ENCODE measurements at regions not wholly inside any gene's neighbourhood (a gene's known extent, or its start where the extent isn't known, plus 50 kb on each side); places are given as distances from the start of the nearest gene placed in this dataset.

GRCh38 chr1:118783095-118783758 lies 204.9 kb downstream of the TBX15 start:
- no peak overlapping the region for H3K4me2 ChIP-seq (replicated peaks; ENCODE audit: extremely low read depth, low read length, poor library complexity, severe bottlenecking)
- TF ChIP-seq CTCF (IDR thresholded peaks at IDR 0.05), result no peak
- Mint-ChIP-seq H3K27ac (no peak overlapping the region), H3K4me1 (no peaks in the 10 kb centered on the region), H3K27me3 (ENCODE audit: low read depth in 3 of 3) (no peaks in the 10 kb centered on the region), H3K36me3 (no peaks in the 10 kb centered on the region), H3K4me3 (no peak overlapping the region), H3K9me3 (peaks cover 2 to 13% (median 5%) of the 10 kb centered on the region in 7 donors)
- H3K9me3 ChIP-seq (replicated peaks in 1 of 2; ENCODE audit: control insufficient read depth in 1 of 2, insufficient read depth in 1 of 2, low read length in 2 of 2), result peaks cover 6 to 9% of the 10 kb centered on the region in 2 donors
- no peak for DNase-seq
- no peaks in the 10 kb centered on the region for H3K79me2 ChIP-seq (ENCODE audit: insufficient read depth, low read length)
- intact Hi-C loops (cut with micrococcal nuclease), result no loop called here
- no peak overlapping the region for H3K27ac ChIP-seq (ENCODE audit: low read depth in 1 of 2, low read length in 2 of 2)
- no peaks in the 10 kb centered on the region for H4K20me1 ChIP-seq (ENCODE audit: insufficient read depth, low read length)
- no peaks in the 10 kb centered on the region for H3K4me1 ChIP-seq (ENCODE audit: control insufficient read depth in 1 of 2, insufficient read depth in 2 of 2, low read length in 2 of 2)
- no peak overlapping the region for H3K9ac ChIP-seq (ENCODE audit: insufficient read depth, low read length, poor library complexity, severe bottlenecking)
- H2AFZ ChIP-seq (ENCODE audit: insufficient read depth, low read depth, low read length, poor library complexity, severe bottlenecking), result no peak overlapping the region
- no peaks in the 10 kb centered on the region for H3K27me3 ChIP-seq (ENCODE audit: control insufficient read depth in 2 of 2, insufficient read depth in 2 of 2, low read length in 2 of 2)
- no peaks in the 10 kb centered on the region for H3K36me3 ChIP-seq (replicated peaks in 1 of 2; ENCODE audit: control insufficient read depth in 1 of 2, insufficient read depth in 2 of 2, low read length in 2 of 2)
- no peak overlapping the region for H3K4me3 ChIP-seq (replicated peaks in 1 of 3; ENCODE audit: low read depth in 2 of 3, low read length in 3 of 3)
- WGBS (ENCODE audit: insufficient coverage), result no CpG with 5 or more reads among the region's 2 CpGs

GRCh38 chr1:118773656-118774055 lies 214.5 kb downstream of the TBX15 start:
- Histone ChIP-seq H3K9me3 (replicated peaks in 1 of 2; ENCODE audit: control insufficient read depth in 1 of 2, insufficient read depth in 1 of 2, low read length in 2 of 2) (peaks cover 0 to 4% of the 10 kb centered on the region in 2 donors), H3K4me3 (replicated peaks in 1 of 3; ENCODE audit: low read depth in 2 of 3, low read length in 3 of 3) (no peak overlapping the region), H2AFZ (ENCODE audit: insufficient read depth, low read depth, low read length, poor library complexity, severe bottlenecking) (no peak overlapping the region), H3K4me2 (replicated peaks; ENCODE audit: extremely low read depth, low read length, poor library complexity, severe bottlenecking) (no peak overlapping the region), H3K27me3 (ENCODE audit: control insufficient read depth in 2 of 2, insufficient read depth in 2 of 2, low read length in 2 of 2) (no peaks in the 10 kb centered on the region), H3K9ac (ENCODE audit: insufficient read depth, low read length, poor library complexity, severe bottlenecking) (no peak overlapping the region), H3K4me1 (ENCODE audit: control insufficient read depth in 1 of 2, insufficient read depth in 2 of 2, low read length in 2 of 2) (no peaks in the 10 kb centered on the region), H4K20me1 (ENCODE audit: insufficient read depth, low read length) (no peaks in the 10 kb centered on the region), H3K79me2 (ENCODE audit: insufficient read depth, low read length) (no peaks in the 10 kb centered on the region), H3K27ac (ENCODE audit: low read depth in 1 of 2, low read length in 2 of 2) (no peak overlapping the region), H3K36me3 (replicated peaks in 1 of 2; ENCODE audit: control insufficient read depth in 1 of 2, insufficient read depth in 2 of 2, low read length in 2 of 2) (no peaks in the 10 kb centered on the region)
- H3K9me3 Mint-ChIP-seq, result peaks cover 3 to 11% (median 5%) of the 10 kb centered on the region in 7 donors
- no peak overlapping the region for H3K4me3 Mint-ChIP-seq
- peaks cover 0 to 3% (median 0%) of the 10 kb centered on the region in 3 donors for H3K27me3 Mint-ChIP-seq (ENCODE audit: low read depth in 3 of 3)
- no peak overlapping the region for H3K27ac Mint-ChIP-seq
- no peaks in the 10 kb centered on the region for H3K4me1 Mint-ChIP-seq
- no CpG with 5 or more reads among the region's 1 CpG for WGBS (ENCODE audit: insufficient coverage)
- no peak for TF ChIP-seq CTCF (IDR thresholded peaks at IDR 0.05)
- no peak for DNase-seq
- intact Hi-C loops (cut with micrococcal nuclease), result no loop called here
- no peaks in the 10 kb centered on the region for H3K36me3 Mint-ChIP-seq
